ENCODE measurements at regions not wholly inside any gene's neighbourhood (a gene's known extent, or its start where the extent isn't known, plus 50 kb on each side); places are given as distances from the start of the nearest gene placed in this dataset.

DNA sequence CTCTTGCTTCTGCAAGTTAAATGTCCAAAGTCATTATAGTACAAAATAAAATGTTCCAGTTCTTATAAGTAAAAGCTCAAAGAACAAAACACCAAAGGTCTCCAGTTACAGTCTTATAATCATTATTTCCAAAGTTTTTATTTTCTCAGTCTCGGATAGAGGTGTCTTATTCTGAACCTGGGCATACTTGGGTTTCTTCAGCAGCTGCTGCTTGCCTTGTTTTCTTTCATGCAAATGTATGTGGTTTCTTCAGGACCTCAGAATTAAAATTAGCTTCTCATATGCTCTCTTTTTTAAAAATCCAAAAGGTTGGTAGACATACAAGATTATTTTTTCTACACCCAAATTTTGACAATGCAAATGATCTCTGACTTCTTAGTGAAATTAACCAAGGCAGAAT is 383.0 kb downstream of the METTL4 start:
- TF ChIP-seq, protein P1, sequence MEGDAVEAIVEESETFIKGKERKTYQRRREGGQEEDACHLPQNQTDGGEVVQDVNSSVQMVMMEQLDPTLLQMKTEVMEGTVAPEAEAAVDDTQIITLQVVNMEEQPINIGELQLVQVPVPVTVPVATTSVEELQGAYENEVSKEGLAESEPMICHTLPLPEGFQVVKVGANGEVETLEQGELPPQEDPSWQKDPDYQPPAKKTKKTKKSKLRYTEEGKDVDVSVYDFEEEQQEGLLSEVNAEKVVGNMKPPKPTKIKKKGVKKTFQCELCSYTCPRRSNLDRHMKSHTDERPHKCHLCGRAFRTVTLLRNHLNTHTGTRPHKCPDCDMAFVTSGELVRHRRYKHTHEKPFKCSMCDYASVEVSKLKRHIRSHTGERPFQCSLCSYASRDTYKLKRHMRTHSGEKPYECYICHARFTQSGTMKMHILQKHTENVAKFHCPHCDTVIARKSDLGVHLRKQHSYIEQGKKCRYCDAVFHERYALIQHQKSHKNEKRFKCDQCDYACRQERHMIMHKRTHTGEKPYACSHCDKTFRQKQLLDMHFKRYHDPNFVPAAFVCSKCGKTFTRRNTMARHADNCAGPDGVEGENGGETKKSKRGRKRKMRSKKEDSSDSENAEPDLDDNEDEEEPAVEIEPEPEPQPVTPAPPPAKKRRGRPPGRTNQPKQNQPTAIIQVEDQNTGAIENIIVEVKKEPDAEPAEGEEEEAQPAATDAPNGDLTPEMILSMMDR (IDR thresholded peaks at IDR 0.05; ENCODE audit: low read depth, low read length) = no peak
- H3K4me3 ChIP-seq (ENCODE audit: low read depth, low read length) = no peak overlapping the region
- H3K9me3 ChIP-seq (ENCODE audit: severe bottlenecking) = no peaks in the 10 kb centered on the region
- no peak overlapping the region for H3K27ac ChIP-seq
- no peaks in the 10 kb centered on the region for H3K36me3 ChIP-seq
- no peaks in the 10 kb centered on the region for H3K27me3 ChIP-seq (ENCODE audit: insufficient read depth, low read depth, severe bottlenecking)
- no peak for DNase-seq

DNA sequence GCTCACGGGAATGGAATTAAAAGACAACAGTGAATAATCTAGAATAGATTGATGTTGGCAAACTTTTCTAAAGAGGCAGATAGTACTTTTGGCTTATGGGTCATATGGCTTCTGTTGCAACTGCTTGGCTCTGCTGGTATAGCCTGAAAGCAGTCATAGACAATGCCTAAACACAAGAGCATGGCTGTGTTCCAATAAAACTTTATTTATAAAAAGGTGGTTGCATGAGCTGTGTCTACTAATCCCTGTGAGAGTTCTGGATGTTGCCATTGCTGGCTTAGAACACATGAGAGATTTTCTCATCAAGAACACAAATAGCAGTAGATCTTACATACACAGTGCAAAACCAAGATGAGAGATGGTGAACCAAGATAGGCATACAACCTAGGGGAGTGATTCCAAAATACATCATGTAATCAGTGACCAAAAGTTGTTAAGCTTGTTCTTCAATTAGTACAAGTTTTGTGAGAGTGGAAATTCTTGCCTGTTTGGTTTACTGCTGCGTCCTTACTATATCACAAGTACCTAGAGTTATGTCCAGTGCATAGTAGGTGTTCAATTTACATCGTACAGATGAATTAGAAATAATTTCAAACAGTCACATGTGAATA is 380.0 kb downstream of the METTL4 start:
- TF ChIP-seq, protein P1 (IDR thresholded peaks at IDR 0.05; ENCODE audit: low read depth, low read length) = no peak
- no peak for DNase-seq
- Histone ChIP-seq H3K27me3 (ENCODE audit: insufficient read depth, low read depth, severe bottlenecking) (no peaks in the 10 kb centered on the region), H3K36me3 (no peaks in the 10 kb centered on the region), H3K9me3 (ENCODE audit: severe bottlenecking) (no peaks in the 10 kb centered on the region), H3K27ac (no peak overlapping the region), H3K4me3 (ENCODE audit: low read depth, low read length) (no peak overlapping the region)

DNA sequence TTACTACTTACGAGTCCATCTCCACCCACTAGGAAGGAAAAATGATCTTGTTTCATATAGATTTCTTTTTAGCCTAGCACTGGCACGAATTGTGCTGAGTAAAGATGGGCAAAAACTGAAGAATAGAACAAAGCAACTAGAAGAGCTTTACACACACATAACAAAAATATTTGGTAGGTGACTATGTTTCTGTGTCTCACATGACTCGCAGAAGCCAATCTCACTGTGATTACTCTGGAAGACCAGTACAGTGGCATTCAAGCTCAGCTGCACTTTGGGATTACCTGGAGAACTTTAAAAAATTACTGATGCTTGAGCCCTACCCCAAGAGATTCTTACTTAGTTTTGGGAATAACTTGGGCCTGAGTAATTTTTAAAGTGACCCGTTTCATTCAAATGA is 378.7 kb downstream of the METTL4 start:
- no peak overlapping the region for H3K4me3 ChIP-seq (ENCODE audit: low read depth, low read length)
- H3K36me3 ChIP-seq = no peaks in the 10 kb centered on the region
- DNase-seq = no peak
- TF ChIP-seq, protein P1 (IDR thresholded peaks at IDR 0.05; ENCODE audit: low read depth, low read length) = no peak
- no peak overlapping the region for H3K27ac ChIP-seq
- no peaks in the 10 kb centered on the region for H3K9me3 ChIP-seq (ENCODE audit: severe bottlenecking)
- H3K27me3 ChIP-seq (ENCODE audit: insufficient read depth, low read depth, severe bottlenecking) = no peaks in the 10 kb centered on the region

DNA sequence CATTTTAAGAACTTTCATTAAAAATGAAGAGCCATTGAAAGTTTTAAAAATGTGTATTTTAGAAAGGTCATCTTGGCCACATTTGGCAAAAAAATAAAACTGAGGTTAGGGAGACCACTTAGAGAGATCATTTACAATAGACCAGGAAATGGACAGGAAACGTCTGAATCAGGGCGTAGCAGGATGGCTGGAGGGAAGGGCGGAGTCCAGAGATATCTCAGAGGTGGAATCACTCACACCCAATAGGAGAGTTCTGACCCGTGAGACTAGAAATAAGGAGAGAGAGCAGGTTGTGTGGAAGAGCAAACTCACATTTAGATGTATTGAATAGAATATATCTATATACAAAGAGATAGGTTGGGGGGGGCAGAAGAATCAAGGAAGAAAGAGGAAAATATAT is 373.4 kb downstream of the METTL4 start:
- DNase-seq = no peak
- Histone ChIP-seq H3K27me3 (ENCODE audit: insufficient read depth, low read depth, severe bottlenecking) (no peaks in the 10 kb centered on the region), H3K4me3 (ENCODE audit: low read depth, low read length) (no peak overlapping the region), H3K9me3 (ENCODE audit: severe bottlenecking) (no peaks in the 10 kb centered on the region), H3K27ac (no peak overlapping the region), H3K36me3 (no peaks in the 10 kb centered on the region)
- TF ChIP-seq, protein P1 (IDR thresholded peaks at IDR 0.05; ENCODE audit: low read depth, low read length) = no peak

DNA sequence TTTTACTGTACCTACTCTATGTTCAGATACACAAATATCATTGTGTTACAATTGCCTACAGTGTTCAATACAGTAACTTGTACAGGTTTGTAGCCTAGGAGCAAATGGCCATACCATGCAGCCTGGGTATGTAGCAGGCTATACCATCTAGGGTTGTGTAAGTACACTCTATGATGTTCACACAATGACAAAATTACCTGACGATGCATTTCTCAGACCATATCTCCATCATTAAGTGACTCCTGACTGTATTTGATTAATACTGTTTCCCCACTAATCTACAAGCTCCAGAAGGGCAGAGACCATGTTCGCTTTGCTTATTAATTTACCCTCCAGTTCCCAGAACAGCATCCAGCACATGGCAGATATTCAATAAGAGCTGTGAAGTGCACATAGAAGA is 372.2 kb downstream of the METTL4 start:
- no peak for DNase-seq
- H3K36me3 ChIP-seq = no peaks in the 10 kb centered on the region
- H3K9me3 ChIP-seq (ENCODE audit: severe bottlenecking) = no peaks in the 10 kb centered on the region
- no peak overlapping the region for H3K4me3 ChIP-seq (ENCODE audit: low read depth, low read length)
- TF ChIP-seq, protein P1 (IDR thresholded peaks at IDR 0.05; ENCODE audit: low read depth, low read length) = no peak
- no peak overlapping the region for H3K27ac ChIP-seq
- H3K27me3 ChIP-seq (ENCODE audit: insufficient read depth, low read depth, severe bottlenecking) = no peaks in the 10 kb centered on the region

DNA sequence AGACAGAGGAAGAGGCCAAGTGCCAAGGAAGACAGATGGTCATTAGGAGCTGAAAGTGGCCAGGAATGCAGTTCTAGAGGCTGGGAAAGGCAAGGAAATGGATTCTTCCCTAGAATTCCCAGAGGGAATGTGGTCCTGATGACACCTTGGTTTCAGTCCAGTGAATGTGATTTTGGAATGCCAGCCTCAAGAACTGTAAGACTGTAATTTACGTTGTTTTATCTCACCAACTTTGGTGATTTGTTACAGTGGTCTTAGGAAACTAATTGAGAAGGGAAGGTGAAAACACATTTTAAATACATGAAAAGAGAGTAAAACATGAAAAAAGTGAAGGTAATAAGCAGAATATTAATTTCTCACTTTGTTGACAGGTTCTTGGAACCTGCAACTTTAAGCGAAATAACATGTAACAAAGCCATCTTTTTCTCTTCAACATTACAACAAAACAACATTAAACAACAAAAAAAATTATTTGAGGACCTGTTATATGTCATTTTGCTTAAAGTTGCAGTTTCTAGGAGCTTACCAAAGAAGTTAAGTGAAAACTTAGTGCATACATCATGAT is 370.2 kb downstream of the METTL4 start:
- Histone ChIP-seq H3K36me3 (no peaks in the 10 kb centered on the region), H3K4me3 (ENCODE audit: low read depth, low read length) (no peak overlapping the region), H3K27ac (no peak overlapping the region; the same call in 1 of the 2 replicates), H3K9me3 (ENCODE audit: severe bottlenecking) (no peaks in the 10 kb centered on the region), H3K27me3 (ENCODE audit: insufficient read depth, low read depth, severe bottlenecking) (no peaks in the 10 kb centered on the region)
- DNase-seq = no peak
- TF ChIP-seq, protein P1 (IDR thresholded peaks at IDR 0.05; ENCODE audit: low read depth, low read length) = no peak
